ENCODE measurements at regions not wholly inside any gene's neighbourhood (a gene's known extent, or its start where the extent isn't known, plus 50 kb on each side); places are given as distances from the start of the nearest gene placed in this dataset.
A peak's percentile ranks its signal among the peaks of the same experiment; 100 is the strongest.

DNA sequence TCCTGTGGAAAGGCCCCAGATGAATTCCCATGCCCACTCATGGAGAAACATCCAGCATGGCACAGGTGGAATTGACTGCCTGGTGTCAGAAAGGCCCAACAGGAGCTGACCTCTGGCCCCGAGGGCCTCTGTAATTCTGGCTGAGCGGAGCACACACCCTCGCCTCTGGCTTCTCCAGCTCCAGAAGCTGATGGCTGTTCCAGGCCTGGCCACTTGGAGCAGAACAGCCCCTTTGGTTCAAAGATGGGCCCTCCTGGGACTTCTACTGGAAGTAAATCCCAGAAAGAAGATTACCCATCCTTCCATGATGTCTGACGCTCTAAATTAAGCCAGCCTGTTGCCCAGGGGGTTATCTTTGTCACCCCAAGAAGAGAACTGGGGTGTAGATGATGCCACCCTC, 275.1 kb upstream of the CDH4 start:
- TF ChIP-seq NRF1 (IDR thresholded peaks at IDR 0.05; ENCODE audit: low read depth, low read length) (no peak), SRF (IDR thresholded peaks at IDR 0.05; ENCODE audit: low read depth, low read length) (no peak), YY1 (IDR thresholded peaks at IDR 0.05; ENCODE audit: low read depth, low read length) (no peak), TBP (IDR thresholded peaks at IDR 0.05; ENCODE audit: low read depth, low read length) (no peak)
- TF ChIP-seq, protein P1, sequence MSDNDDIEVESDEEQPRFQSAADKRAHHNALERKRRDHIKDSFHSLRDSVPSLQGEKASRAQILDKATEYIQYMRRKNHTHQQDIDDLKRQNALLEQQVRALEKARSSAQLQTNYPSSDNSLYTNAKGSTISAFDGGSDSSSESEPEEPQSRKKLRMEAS (IDR thresholded peaks at IDR 0.05), result no peak
- TF ChIP-seq, protein P2, sequence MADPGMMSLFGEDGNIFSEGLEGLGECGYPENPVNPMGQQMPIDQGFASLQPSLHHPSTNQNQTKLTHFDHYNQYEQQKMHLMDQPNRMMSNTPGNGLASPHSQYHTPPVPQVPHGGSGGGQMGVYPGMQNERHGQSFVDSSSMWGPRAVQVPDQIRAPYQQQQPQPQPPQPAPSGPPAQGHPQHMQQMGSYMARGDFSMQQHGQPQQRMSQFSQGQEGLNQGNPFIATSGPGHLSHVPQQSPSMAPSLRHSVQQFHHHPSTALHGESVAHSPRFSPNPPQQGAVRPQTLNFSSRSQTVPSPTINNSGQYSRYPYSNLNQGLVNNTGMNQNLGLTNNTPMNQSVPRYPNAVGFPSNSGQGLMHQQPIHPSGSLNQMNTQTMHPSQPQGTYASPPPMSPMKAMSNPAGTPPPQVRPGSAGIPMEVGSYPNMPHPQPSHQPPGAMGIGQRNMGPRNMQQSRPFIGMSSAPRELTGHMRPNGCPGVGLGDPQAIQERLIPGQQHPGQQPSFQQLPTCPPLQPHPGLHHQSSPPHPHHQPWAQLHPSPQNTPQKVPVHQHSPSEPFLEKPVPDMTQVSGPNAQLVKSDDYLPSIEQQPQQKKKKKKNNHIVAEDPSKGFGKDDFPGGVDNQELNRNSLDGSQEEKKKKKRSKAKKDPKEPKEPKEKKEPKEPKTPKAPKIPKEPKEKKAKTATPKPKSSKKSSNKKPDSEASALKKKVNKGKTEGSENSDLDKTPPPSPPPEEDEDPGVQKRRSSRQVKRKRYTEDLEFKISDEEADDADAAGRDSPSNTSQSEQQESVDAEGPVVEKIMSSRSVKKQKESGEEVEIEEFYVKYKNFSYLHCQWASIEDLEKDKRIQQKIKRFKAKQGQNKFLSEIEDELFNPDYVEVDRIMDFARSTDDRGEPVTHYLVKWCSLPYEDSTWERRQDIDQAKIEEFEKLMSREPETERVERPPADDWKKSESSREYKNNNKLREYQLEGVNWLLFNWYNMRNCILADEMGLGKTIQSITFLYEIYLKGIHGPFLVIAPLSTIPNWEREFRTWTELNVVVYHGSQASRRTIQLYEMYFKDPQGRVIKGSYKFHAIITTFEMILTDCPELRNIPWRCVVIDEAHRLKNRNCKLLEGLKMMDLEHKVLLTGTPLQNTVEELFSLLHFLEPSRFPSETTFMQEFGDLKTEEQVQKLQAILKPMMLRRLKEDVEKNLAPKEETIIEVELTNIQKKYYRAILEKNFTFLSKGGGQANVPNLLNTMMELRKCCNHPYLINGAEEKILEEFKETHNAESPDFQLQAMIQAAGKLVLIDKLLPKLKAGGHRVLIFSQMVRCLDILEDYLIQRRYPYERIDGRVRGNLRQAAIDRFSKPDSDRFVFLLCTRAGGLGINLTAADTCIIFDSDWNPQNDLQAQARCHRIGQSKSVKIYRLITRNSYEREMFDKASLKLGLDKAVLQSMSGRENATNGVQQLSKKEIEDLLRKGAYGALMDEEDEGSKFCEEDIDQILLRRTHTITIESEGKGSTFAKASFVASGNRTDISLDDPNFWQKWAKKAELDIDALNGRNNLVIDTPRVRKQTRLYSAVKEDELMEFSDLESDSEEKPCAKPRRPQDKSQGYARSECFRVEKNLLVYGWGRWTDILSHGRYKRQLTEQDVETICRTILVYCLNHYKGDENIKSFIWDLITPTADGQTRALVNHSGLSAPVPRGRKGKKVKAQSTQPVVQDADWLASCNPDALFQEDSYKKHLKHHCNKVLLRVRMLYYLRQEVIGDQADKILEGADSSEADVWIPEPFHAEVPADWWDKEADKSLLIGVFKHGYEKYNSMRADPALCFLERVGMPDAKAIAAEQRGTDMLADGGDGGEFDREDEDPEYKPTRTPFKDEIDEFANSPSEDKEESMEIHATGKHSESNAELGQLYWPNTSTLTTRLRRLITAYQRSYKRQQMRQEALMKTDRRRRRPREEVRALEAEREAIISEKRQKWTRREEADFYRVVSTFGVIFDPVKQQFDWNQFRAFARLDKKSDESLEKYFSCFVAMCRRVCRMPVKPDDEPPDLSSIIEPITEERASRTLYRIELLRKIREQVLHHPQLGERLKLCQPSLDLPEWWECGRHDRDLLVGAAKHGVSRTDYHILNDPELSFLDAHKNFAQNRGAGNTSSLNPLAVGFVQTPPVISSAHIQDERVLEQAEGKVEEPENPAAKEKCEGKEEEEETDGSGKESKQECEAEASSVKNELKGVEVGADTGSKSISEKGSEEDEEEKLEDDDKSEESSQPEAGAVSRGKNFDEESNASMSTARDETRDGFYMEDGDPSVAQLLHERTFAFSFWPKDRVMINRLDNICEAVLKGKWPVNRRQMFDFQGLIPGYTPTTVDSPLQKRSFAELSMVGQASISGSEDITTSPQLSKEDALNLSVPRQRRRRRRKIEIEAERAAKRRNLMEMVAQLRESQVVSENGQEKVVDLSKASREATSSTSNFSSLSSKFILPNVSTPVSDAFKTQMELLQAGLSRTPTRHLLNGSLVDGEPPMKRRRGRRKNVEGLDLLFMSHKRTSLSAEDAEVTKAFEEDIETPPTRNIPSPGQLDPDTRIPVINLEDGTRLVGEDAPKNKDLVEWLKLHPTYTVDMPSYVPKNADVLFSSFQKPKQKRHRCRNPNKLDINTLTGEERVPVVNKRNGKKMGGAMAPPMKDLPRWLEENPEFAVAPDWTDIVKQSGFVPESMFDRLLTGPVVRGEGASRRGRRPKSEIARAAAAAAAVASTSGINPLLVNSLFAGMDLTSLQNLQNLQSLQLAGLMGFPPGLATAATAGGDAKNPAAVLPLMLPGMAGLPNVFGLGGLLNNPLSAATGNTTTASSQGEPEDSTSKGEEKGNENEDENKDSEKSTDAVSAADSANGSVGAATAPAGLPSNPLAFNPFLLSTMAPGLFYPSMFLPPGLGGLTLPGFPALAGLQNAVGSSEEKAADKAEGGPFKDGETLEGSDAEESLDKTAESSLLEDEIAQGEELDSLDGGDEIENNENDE (IDR thresholded peaks at IDR 0.05; ENCODE audit: insufficient replicate concordance, low read length), result no peak
- TF ChIP-seq, protein P3, sequence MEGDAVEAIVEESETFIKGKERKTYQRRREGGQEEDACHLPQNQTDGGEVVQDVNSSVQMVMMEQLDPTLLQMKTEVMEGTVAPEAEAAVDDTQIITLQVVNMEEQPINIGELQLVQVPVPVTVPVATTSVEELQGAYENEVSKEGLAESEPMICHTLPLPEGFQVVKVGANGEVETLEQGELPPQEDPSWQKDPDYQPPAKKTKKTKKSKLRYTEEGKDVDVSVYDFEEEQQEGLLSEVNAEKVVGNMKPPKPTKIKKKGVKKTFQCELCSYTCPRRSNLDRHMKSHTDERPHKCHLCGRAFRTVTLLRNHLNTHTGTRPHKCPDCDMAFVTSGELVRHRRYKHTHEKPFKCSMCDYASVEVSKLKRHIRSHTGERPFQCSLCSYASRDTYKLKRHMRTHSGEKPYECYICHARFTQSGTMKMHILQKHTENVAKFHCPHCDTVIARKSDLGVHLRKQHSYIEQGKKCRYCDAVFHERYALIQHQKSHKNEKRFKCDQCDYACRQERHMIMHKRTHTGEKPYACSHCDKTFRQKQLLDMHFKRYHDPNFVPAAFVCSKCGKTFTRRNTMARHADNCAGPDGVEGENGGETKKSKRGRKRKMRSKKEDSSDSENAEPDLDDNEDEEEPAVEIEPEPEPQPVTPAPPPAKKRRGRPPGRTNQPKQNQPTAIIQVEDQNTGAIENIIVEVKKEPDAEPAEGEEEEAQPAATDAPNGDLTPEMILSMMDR (IDR thresholded peaks at IDR 0.05; ENCODE audit: control extremely low read depth in 1 of 3, insufficient read depth in 1 of 3, low read depth in 1 of 3, low read length in 3 of 3), result peak in 1 of 3 experiments; percentile 26; a peak in 1 of 4 replicates

Measured in H1 (cell line).